Activated T-helper 17 cell treated with anti-CD3 and anti-CD28 coated beads, Interleukin-2, amount 50 U/mL, for 72 hours (primary cell): ENCODE measurements at regions not wholly inside any gene's neighbourhood (a gene's known extent, or its start where the extent isn't known, plus 50 kb on each side); places are given as distances from the start of the nearest gene placed in this dataset.

ENCODE experiments used
- ATAC-seq: fragments of 150-1000 bp; cut with Tn5 transposase; replicated peaks from 2 replicates; pipeline ENCODE4 v1.10.0; 2021; ENCODE audit warnings: mild to moderate bottlenecking, moderate library complexity
- H3K27ac Mint-ChIP-seq: one replicate; pipeline ENCODE4 v1.8.0; 2022; ENCODE audit warnings: mixed read lengths
- H3K27me3 Mint-ChIP-seq: one replicate; pipeline ENCODE4 v1.8.0; 2022; ENCODE audit warnings: mixed read lengths
- H3K36me3 Mint-ChIP-seq: one replicate; pipeline ENCODE4 v1.8.0; 2022; ENCODE audit warnings: low read depth, mild to moderate bottlenecking, mixed read lengths
- H3K4me1 Mint-ChIP-seq: one replicate; pipeline ENCODE4 v1.8.0; 2022; ENCODE audit warnings: mixed read lengths
- H3K4me3 Mint-ChIP-seq: one replicate; pipeline ENCODE4 v1.8.0; 2022; ENCODE audit warnings: mild to moderate bottlenecking, mixed read lengths
- H3K9me3 Mint-ChIP-seq: one replicate; pipeline ENCODE4 v1.8.0; 2022; ENCODE audit warnings: mixed read lengths

DNA sequence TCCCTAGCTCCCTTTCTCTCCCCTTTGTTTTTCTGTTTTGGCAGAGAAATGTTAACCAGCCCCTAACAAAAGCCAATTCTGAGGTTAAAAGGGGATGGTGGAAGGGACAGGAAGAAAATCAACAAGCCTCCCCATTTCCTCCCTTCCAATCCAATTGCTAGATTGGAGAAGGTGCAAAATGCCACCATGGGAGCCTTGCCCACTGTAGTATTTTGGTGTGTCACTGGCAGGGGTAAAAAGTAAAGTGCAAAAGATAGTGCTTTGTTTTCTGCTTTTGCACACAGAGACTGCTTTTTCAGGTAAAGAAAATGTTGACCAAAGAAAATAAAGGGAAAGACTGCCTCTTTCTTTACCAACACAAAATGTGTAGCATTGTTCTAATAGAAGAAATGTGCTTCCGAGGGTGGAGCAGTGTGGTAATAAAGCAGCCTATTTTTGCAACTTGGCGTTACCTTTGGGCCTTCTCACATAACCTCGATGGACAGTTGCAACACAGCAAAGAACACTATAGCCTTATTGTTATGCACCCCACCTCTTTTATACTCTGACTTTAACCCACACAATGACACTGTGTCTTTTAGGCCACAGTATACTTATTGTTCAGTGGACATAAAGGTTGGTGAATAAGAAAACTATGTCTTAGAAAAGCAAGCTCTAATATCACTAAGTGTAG lies 861.8 kb downstream of the BCL11A start:
- no peak overlapping the region for H3K27ac Mint-ChIP-seq
- H3K27me3 Mint-ChIP-seq = no peaks in the 10 kb centered on the region
- H3K9me3 Mint-ChIP-seq = peaks cover 11% of the 10 kb centered on the region
- no peaks in the 10 kb centered on the region for H3K4me1 Mint-ChIP-seq
- no peaks in the 10 kb centered on the region for H3K36me3 Mint-ChIP-seq
- ATAC-seq = no peak
- no peak overlapping the region for H3K4me3 Mint-ChIP-seq

DNA sequence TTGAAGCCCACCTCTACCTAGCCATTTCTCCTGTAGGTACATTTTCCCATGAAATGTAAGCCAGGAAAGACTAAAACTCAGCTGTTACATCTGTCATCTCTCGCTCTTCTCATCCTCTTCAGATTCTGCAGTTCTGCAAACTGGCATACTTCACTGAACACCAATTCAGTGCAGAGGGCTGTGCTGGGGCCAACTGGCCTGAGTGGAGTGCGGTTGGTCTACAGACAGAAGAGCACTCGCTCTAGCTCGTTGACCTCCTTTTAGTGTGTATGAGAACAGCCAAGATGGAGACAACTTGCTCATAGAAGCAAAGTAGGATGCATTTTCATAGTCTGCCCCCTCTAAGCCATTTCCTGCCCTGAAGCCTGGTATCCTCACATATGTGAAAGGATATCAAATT lies 862.6 kb downstream of the BCL11A start:
- no peak overlapping the region for H3K4me3 Mint-ChIP-seq
- H3K27ac Mint-ChIP-seq = no peak overlapping the region
- no peaks in the 10 kb centered on the region for H3K4me1 Mint-ChIP-seq
- no peaks in the 10 kb centered on the region for H3K27me3 Mint-ChIP-seq
- no peak for ATAC-seq
- no peaks in the 10 kb centered on the region for H3K36me3 Mint-ChIP-seq
- peaks cover 12% of the 10 kb centered on the region for H3K9me3 Mint-ChIP-seq

DNA sequence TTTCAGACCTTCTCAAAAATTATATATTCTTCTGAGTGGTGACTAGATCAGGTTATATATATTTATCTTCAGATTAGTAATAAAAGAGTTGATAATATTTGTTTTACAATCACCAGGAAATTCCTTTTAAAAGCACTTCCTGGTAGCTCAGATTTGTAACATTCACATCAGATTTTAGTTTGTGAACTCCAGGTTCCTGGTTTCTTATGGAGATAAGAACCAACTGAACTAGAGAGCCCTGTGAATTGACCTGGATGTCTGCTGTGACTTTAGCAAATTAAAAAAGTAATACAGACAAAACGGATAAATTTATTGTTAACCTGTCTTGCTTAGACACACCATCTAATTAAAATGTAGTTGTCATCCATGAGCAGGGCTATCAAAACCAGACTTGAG lies 868.7 kb downstream of the BCL11A start:
- Mint-ChIP-seq H3K36me3 (no peaks in the 10 kb centered on the region), H3K4me3 (no peak overlapping the region), H3K27me3 (no peaks in the 10 kb centered on the region), H3K4me1 (no peaks in the 10 kb centered on the region), H3K27ac (no peak overlapping the region), H3K9me3 (peaks cover 6% of the 10 kb centered on the region)
- no peak for ATAC-seq

DNA sequence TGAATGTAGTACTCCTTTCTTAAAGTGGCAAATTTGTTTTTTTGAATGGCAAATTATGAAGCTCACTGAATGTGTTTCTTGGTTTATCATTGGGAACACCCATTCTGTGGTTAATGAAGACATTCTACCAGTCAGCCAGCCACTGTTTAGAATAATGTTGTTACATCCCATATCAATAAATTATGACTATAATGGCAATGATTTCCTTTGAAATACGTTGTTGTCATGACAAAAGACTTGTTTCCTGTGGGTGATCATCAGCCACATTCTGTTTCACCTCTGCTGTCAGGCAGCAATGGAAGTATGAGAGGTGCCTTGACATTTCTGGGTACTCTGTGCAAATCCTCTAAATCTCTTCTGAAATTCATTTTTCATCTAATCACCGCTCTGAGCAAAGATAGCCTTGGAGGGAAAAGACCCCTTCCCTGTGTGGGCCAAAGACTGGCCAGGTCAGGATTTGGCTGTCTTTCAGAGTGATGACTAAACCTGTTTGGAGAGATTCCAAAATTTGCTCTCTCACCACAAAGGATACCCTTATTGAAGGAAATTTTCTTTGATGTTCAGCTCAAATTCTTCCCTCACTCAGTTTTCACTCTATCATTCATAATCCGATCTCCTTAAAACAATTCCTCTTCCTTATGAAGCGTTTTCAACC lies 869.2 kb downstream of the BCL11A start:
- ATAC-seq = no peak
- H3K27me3 Mint-ChIP-seq = no peaks in the 10 kb centered on the region
- H3K27ac Mint-ChIP-seq = no peak overlapping the region
- no peak overlapping the region for H3K4me3 Mint-ChIP-seq
- no peaks in the 10 kb centered on the region for H3K4me1 Mint-ChIP-seq
- H3K36me3 Mint-ChIP-seq = no peaks in the 10 kb centered on the region
- H3K9me3 Mint-ChIP-seq = peaks cover 6% of the 10 kb centered on the region

DNA sequence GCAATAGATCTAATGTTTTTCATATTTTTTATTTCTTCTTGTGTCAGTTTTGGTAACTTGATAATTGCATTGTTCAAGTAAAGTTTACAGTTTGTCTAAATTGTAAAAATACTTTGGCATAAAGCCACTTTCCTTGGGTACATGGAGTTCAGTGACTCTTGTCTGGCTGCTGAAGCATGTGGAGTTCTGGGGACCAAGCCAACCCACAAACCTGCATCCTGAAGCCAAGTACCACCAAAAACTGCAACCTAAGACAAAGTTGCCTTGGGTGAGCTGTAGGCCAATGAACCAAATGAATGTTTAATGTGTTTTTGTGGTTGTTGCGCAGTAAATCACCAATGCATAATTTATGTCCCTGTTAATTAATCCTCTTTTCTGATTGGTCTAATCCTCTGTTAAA lies 872.6 kb downstream of the BCL11A start:
- Mint-ChIP-seq H3K27me3 (no peaks in the 10 kb centered on the region), H3K27ac (no peak overlapping the region), H3K9me3 (no peaks in the 10 kb centered on the region), H3K4me3 (no peak overlapping the region), H3K36me3 (no peaks in the 10 kb centered on the region), H3K4me1 (no peaks in the 10 kb centered on the region)
- no peak for ATAC-seq

DNA sequence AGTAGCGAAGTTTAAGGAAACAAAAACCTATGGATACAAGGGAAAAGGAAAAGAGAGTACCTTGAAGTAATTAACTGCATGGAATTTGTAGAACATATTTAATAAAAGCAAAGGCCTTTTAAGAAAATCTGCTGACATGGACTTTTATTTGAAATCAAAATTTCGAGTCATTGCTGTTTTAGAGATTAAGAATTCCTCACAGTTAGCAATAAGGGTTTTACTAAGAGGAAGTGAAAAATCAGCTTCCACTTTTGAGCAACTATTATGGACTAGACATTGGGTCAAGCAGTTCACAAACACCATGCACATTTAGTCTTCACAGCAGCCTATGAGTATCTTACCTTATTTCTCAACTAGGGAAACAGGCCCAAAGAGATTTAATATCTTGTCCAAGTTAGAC lies 876.3 kb downstream of the BCL11A start:
- Mint-ChIP-seq H3K36me3 (no peaks in the 10 kb centered on the region), H3K27ac (no peak overlapping the region), H3K9me3 (no peaks in the 10 kb centered on the region), H3K4me1 (no peaks in the 10 kb centered on the region), H3K27me3 (no peaks in the 10 kb centered on the region), H3K4me3 (no peak overlapping the region)
- ATAC-seq = no peak

DNA sequence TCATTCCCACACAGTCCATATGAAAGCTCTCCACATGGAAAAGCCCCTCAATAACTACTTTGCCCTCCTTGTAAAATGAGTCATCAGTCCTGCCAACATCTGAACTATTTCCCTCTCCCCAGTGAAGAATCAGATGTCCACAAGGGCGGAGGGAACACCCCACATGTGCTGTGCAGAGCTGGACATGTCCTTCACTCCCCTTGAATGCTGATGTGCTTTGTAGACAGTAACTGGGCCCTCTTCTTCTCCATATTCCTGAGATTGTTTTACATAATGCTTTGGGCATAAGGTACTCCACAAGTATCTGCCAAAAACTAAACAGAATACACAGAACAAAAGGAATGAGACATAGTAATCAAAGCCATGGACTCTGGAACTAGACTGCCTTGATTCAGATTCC lies 879.4 kb downstream of the BCL11A start:
- Mint-ChIP-seq H3K9me3 (no peaks in the 10 kb centered on the region), H3K36me3 (no peaks in the 10 kb centered on the region), H3K27me3 (no peaks in the 10 kb centered on the region), H3K4me3 (no peak overlapping the region), H3K27ac (no peak overlapping the region), H3K4me1 (no peaks in the 10 kb centered on the region)
- no peak for ATAC-seq

DNA sequence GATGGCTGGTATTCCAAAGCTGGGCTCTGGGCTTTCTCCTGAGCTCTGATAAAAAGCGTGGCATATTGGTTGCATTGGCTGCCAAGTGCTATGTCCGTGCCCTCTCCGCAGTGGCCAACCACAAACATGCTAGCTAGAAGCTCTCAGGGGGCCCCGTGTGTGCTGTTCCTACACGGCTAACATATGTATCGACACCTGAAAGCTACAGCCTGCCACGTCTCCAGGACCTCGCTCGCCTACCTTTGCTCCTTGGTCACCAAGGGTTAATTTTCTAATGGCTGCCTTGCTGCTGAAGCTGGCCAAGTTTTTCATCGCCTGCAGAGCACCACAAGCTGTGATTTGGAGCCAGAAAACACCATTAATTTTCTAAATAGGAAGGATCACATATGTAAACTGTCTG lies 888.4 kb downstream of the BCL11A start:
- H3K9me3 Mint-ChIP-seq = no peaks in the 10 kb centered on the region
- no peaks in the 10 kb centered on the region for H3K36me3 Mint-ChIP-seq
- no peak overlapping the region for H3K4me3 Mint-ChIP-seq
- H3K4me1 Mint-ChIP-seq = no peaks in the 10 kb centered on the region
- no peak for ATAC-seq
- no peak overlapping the region for H3K27ac Mint-ChIP-seq
- no peaks in the 10 kb centered on the region for H3K27me3 Mint-ChIP-seq

DNA sequence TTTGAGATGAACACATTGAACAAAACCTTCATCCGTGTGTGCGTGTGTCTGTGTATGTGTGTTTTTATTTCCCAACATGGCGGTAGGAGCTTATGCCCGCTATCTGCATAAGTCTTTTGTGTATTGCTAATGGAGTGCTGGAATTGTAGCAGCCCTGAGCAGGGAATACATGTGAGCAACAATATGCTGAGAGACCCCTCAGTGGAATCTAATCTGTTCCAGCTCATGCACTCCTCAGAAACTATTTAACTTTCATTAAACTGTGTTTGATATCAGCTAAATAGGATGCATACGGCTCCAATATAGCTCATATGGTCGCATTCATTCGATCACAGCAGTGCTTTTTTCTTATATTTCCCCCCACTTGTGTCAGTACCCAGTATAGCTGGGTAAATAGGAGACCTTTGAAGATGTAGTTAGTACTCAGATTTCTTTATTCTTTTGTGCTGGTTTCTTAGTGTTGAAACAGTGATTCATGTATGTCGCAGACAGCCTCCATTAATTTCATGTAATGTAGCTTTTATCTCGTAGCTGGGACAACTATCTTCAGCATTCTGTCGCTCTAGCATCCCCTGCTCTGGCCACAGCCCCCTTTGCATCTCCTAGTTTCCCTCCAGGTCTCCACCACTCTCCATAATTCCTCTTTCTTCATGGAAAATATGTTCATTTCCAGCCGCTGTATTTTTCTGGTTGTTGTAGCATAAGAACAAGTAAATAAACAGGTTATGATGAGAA lies 891.2 kb downstream of the BCL11A start:
- no peaks in the 10 kb centered on the region for H3K4me1 Mint-ChIP-seq
- no peak overlapping the region for H3K4me3 Mint-ChIP-seq
- H3K36me3 Mint-ChIP-seq = no peaks in the 10 kb centered on the region
- no peak for ATAC-seq
- no peaks in the 10 kb centered on the region for H3K9me3 Mint-ChIP-seq
- no peaks in the 10 kb centered on the region for H3K27me3 Mint-ChIP-seq
- no peak overlapping the region for H3K27ac Mint-ChIP-seq

DNA sequence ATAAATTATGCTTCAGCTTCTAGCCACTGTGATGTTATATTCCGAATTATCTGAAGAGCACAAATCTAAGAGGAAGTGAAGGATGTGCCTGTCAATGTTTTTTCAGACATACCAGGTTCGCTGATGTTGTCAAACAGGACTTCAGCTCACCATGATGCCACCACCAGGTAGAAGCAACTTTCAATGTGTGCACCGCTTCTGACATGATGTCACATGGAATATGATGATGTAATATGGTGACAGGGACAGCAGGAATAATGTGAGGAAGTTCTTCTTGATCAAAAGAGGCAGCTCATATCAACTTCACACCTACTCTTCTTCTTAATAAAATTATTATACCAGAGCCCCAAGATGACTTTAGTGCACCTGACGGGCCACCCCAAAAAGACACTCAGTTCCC lies 893.2 kb downstream of the BCL11A start:
- Mint-ChIP-seq H3K27me3 (no peaks in the 10 kb centered on the region), H3K27ac (no peak overlapping the region), H3K36me3 (no peaks in the 10 kb centered on the region), H3K4me1 (no peaks in the 10 kb centered on the region), H3K9me3 (peaks cover 3% of the 10 kb centered on the region), H3K4me3 (no peak overlapping the region)
- no peak for ATAC-seq

DNA sequence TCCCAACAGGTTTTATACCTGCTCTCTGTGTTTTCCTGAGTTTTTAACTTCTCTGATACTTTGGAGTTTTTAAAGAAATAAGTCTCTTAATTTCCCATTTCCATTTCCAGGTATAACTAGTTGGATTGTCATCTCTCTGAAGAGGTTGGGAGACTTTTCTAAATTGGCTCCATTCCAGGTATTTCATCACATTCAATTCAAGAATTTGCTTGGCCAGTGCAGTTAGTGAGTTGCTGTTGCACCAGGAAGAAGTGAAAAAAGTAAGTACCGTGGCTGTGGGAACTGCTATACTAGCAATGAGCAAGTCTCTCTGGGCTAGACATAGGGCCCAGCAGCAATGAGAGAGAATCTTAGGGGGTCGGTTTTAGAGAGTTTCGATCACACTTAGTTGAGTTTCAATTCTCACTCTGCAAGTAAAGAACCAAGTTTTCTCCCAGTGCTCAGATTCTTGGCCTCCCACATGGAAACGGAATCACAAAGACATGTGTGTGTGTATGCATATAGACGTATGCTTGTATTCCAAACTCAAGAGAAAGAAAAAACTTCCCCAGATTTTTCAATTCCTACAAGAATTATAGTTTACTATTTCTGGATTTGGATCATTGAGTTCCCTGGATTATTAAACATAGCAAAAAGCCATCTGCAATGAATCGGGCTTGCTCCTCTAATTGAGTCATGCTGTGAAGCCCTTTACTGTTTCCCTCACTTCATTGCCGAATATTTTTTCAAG lies 894.4 kb downstream of the BCL11A start:
- Mint-ChIP-seq H3K27ac (no peak overlapping the region), H3K27me3 (no peaks in the 10 kb centered on the region), H3K36me3 (no peaks in the 10 kb centered on the region), H3K9me3 (peaks cover 3% of the 10 kb centered on the region), H3K4me1 (no peaks in the 10 kb centered on the region), H3K4me3 (no peak overlapping the region)
- no peak for ATAC-seq

DNA sequence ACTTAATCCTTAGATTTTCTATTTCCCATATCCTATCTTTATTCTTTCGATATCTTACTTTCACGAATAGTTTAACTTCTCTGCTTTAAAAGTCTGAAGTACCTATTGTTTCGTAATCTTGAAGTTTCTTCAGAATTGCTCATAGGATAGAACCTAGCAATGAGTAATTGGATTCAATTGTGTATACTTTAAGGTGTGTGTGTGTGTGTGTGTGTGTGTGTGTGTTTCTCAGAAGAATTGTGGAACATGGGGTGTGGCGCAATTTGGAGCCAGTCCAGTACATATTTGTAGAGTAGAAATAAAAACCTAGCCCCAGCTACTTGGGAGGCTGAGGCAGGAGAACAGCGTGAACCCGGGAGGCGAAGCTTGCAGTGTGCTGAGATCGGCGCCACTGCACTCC lies 897.6 kb downstream of the BCL11A start:
- Mint-ChIP-seq H3K27ac (no peak overlapping the region), H3K4me1 (no peaks in the 10 kb centered on the region), H3K36me3 (no peaks in the 10 kb centered on the region), H3K4me3 (no peak overlapping the region), H3K9me3 (peaks cover 3% of the 10 kb centered on the region), H3K27me3 (no peaks in the 10 kb centered on the region)
- ATAC-seq = no peak

DNA sequence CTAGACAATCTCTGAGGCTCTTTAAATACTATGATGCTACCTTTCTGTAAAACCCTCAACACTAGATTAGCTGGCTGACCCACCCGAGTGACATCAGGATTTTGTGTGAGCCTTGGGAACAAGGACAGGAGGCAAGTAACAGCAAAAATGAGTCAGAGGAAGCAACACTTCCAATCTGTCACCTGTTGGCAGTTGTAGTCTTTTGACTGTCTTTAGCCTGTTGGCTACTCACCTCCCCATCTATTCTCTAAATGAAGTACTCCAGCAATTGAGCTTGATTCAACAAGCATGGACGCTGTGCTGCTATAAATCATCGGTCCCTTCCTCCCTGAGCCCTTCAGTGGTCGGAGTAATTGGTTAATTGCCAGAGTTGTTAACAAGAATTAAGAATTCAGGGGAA lies 898.7 kb downstream of the BCL11A start:
- Mint-ChIP-seq H3K27me3 (no peaks in the 10 kb centered on the region), H3K4me3 (no peak overlapping the region), H3K9me3 (peaks cover 3% of the 10 kb centered on the region), H3K36me3 (no peaks in the 10 kb centered on the region), H3K27ac (no peak overlapping the region), H3K4me1 (no peaks in the 10 kb centered on the region)
- no peak for ATAC-seq

DNA sequence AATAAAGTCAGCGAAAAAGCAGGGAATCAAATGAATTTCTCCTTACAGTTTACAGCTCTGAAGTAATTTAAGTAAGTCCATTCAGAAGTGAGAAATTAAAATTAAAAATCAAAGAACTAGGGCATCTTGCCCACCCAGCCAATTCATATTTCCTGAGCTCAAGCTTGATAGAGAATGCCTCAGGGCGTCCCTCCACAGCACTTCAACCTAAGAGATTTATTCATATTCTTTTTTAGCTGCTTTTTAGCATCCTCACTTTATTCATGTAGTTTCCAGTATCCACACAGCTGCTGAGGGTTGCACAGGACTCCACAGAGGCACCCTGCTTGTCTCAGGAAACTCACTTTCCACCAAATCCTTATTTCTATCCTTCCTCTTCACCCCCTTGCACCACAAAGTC lies 900.3 kb downstream of the BCL11A start:
- Mint-ChIP-seq H3K4me3 (no peak overlapping the region), H3K9me3 (peaks cover 3% of the 10 kb centered on the region), H3K27ac (no peak overlapping the region), H3K4me1 (no peaks in the 10 kb centered on the region), H3K36me3 (no peaks in the 10 kb centered on the region), H3K27me3 (no peaks in the 10 kb centered on the region)
- ATAC-seq = no peak

DNA sequence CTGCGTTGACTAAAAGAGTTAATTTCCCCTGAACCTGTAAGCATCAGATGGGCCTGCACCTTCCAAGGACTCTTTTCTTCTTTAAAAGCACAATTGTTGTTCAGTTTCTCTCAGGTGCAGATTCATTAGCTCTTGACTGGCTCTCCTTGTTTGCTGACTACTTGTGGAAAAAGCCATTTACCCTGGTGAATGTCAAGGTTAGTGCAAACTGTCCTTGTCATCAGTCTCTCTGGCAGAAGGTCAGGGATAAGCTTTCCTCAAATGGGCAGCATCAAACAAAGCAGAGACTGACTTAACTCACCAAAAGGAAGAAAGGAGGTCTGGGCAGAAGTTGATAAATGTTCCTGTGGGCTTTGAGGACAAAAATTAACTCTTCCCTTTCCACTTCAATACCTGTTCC lies 922.7 kb downstream of the BCL11A start:
- no peaks in the 10 kb centered on the region for H3K27me3 Mint-ChIP-seq
- no peak overlapping the region for H3K4me3 Mint-ChIP-seq
- ATAC-seq = no peak
- no peak overlapping the region for H3K27ac Mint-ChIP-seq
- H3K36me3 Mint-ChIP-seq = no peaks in the 10 kb centered on the region
- no peaks in the 10 kb centered on the region for H3K4me1 Mint-ChIP-seq
- peaks cover 15% of the 10 kb centered on the region for H3K9me3 Mint-ChIP-seq
